Ammon's horn (tissue), 1 donor: ENCODE measurements at regions not wholly inside any gene's neighbourhood (a gene's known extent, or its start where the extent isn't known, plus 50 kb on each side); places are given as distances from the start of the nearest gene placed in this dataset.

Experiments
- DNase-seq: peaks from one replicate; pipeline ENCODE4 v3.0.0-alpha.2; 2016; ENCODE audit warnings: low spot score

DNA sequence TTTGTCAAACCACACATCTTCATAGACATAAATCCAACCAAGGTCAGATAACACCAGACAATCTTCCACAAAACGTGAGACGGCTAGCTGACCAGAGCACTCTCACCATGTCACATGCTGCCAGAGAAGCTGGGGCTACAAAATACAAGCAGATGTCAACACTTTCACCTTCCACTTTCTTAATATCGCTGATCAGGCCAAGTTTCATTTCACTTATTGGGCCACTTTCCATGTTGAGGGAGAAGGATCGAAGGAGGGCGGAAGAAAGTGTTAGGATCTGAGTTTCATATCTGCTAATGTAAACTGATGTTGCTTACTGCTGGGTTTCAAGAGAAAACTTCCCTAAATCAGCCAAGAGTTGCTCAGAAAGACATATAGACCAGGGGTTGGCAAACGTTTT is 177.0 kb upstream of the PRDM1 start:
- peak; percentile 67 for DNase-seq

GRCh38 chr6:105907991-105908390 is 178.1 kb upstream of the PRDM1 start:
- no peak for DNase-seq

GRCh38 chr6:105907301-105907700 is 178.8 kb upstream of the PRDM1 start:
- DNase-seq = no peak

DNA sequence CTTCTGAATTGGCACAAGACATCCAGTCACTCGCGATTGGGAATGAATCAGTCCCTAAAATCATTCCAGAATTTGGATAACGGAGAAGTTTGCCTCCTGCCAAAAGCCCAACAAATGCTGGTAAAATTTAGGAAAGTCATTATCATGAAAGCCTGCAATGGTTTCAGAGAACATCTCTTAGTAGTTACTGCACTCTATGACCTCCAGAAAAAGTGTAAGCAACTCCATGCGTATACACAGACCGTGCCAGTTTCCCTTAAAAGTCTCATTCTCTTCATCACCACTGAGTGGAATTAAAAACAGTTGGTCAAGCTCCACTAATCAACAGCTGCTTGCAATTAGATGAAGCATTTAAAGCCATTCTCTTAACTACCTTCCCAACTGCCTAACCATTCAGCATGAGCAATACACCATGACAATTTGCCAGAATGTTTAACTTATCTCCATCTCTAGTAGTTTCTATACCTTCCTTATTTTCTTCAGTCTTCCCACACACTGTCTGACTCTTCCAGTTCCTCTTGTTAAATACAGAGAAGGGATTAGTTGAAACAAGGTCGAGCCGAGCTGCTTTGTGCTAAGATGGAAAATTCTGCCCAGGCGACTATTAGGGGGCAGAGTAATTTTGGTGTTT is 183.6 kb upstream of the PRDM1 start:
- peak; percentile 30 for DNase-seq

DNA sequence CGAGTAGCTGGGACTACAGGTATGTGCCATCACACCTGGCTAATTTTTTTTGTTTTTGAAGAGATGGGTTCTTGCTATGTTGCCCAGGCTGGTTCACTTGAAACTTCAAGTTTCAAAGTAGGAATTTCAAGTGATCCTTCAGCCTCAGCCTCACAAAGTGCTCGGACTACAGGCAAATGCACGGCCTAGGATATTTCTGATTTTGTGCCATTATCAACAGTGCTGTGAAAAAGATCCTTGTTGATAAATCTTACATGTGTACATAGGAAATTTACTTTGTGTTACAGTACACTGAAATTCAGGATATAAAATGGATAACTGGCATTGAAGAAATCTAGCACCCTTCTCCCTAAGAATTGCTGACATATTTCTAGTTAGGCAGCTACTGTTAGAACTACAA is 184.6 kb upstream of the PRDM1 start:
- DNase-seq = no peak

- DNase-seq = no peak
These were observed 185.8 kb upstream of the PRDM1 start for GRCh38 chr6:105900125-105900937.

GRCh38 chr6:105898286-105898685 is 187.8 kb upstream of the PRDM1 start:
- no peak for DNase-seq

GRCh38 chr6:105897131-105897530 is 189.0 kb upstream of the PRDM1 start:
- no peak for DNase-seq

GRCh38 chr6:105896821-105897095 is 189.4 kb upstream of the PRDM1 start:
- DNase-seq = no peak

DNA sequence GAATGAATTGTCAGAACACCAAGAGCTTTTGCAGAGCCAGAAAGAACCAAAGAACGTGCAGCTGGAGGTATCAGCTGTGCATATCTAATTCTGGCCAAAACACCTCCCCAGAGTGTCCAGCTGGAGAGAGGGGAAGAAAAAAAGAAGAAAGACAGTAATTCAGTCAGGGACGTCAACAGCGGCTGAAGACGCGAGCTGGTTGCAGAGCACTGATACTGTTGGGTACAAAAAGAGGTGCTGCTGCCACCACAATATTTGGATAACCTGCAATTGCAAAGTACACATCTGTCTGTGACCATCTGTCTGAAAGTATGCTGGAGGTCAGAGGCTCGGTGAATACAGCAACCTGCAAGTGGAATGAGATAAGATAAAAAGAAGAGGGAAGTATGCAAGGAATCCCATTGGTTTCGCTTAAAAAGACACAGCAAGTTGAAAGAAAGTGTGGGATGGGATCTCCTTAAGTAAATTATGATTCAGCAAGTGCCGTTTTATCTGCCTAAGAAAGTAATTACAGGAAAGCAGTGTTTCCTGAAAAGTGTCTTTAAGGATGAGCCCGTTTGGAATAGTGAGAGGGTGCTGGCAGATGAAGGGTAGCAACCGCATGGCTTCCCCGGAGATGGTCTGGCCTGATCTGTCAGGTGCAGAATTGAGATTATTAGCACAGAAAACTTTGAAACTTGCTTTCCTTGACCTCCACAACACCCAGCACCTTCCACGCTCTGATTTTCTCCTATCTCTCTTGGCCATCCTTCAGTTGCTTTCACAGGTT is 189.9 kb upstream of the PRDM1 start:
- no peak for DNase-seq

DNA sequence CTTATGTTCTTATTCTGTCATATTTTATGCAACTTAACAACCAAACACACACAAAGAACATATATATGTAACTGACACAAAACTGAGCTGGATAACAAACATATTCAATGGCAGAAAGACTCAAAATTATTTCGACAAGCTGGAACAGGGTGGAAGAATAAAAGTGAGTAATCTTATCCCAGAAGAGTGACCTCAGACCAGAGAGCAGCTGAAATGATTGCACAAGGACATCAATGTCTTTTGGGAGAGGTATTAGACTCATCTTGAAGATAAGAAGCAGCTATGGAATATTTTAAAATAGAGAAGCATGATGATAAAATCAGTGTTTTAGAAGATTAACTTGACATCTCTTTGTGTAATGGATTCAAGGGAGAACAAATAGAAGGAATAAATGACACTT is 191.6 kb upstream of the PRDM1 start:
- DNase-seq = no peak

DNA sequence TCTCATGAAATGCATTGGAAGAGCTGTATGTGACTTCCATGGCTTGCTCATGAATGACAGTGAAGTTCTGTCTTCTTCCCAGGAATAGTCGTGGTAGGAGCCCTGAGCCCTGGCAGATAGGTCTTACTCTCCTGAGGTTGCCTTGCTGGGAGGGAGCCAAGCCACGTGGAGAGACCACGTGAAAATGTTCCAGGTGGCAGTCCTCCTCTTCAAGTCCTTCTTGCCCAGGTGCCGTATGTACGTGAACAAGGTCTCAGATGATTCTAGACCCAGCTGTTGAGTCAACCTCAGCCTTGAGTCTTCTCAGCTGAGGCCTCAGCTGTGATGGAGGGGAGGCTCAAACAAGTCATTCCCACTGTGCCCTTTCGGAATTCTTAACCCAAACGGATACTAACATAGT is 192.4 kb upstream of the PRDM1 start:
- no peak for DNase-seq

- no peak for DNase-seq
These were observed 193.4 kb upstream of the PRDM1 start for GRCh38 chr6:105892577-105893262.

DNA sequence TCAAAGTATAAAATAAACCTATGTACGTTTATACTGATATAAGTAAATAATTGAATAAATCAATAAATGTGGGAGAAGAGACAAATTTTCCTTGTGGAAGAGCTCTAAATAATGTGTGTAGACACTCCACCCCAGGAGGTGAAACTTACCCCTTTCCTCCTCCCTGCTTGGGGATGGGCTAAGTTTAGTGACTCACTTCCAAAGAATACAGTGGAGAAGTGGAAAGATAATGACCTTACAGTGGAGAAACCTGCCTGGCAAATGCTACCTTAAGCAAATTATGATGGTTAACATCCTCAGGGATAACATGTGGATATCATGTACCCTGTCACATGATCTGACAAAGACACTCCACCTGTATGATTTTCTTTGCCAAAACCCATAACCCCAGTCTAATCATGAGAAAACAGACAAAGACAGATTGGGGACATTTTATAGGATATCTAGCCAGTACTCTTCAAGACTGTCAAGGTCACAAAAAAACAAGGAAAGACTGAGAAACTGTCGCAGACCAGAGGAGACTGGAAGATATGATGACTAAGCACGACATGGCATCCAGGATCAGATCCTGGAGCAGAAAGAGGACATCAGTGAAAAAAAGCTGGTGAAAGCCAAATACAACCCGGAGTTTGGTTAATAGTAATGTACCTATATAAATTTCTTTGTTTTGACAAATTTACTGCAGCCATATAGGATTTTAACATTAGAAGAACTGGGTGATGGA is 195.5 kb upstream of the PRDM1 start:
- no peak for DNase-seq

- DNase-seq = no peak
These were observed 196.2 kb upstream of the PRDM1 start for GRCh38 chr6:105889902-105890301.

- DNase-seq = no peak
These were observed 199.2 kb upstream of the PRDM1 start for GRCh38 chr6:105886814-105887544.

DNA sequence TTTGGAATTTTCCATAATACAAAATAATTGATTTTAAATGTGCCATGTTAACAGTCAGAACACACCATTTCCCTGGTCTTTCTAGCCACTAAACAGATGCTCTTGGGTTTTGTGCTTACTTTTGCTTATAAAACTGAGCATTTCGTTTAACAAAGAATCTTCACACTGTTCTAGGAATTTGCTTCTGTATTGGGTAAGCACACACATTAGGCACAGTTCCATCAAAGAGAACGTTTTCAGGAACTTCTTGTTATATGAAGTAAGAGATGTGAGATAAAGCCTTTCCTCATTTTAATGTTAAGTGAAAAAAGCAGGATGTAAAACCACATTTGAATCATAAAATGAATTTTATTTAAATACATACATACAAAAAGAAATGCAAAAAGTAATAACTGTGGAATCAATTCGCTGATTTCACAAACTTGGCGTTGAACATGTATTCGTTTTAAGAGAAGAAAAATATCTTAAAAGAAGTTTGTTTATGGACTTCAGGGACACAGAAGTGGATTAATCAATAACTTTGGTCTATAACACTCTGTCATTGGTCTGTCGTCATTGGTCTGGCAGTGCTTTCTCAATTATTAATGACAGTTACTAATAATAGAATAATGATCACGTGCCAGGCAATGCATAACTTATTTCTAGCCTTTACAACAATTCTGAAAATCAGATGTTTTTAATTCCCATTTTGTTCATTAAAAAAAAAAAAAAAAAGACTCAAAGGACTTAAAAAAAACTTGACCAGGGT is 199.9 kb upstream of the PRDM1 start:
- no peak for DNase-seq

DNA sequence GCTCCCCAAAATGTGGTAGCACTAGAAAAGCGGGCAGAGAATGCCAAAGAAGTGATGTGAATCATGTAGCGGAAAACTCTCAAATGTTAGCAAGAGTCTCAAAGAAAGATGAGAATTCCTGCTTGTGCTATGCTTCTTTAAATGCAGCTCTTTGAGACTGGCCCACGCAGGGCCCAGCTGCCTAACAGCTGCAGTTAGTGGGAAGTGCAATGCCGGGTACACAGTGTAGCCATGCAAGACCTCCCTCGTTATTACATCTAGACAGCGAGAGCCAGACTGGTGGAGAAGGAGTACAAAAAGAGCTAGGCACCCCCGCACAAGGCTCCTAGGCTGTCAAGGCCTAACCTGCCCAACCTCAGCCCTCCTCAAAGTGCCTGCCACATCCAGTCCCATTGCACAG is 201.7 kb upstream of the PRDM1 start:
- no peak for DNase-seq

DNA sequence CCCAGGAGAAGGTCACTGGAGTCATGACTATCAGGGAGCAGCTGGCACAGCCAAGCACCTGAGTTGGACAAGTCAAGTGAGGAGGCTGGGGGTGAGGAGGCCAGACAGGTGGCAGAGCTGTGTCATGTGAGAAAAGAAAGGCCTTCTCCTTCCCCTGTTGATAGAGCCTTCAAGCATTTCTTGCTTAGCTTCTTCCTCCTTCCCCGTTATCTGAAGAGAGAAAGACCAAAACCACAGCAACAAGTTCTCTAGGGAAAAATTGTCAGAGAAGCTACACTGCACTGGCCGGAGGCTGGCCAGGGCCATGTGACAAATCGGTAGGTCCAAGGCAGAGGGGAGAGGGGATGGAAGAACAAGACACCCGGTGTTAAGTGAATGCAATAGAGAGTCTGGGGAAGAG is 202.1 kb upstream of the PRDM1 start:
- DNase-seq = no peak

GRCh38 chr6:105882828-105883227 is 203.3 kb upstream of the PRDM1 start:
- no peak for DNase-seq
